HepG2 (cell line): ENCODE measurements at regions not wholly inside any gene's neighbourhood (a gene's known extent, or its start where the extent isn't known, plus 50 kb on each side); places are given as distances from the start of the nearest gene placed in this dataset.

Experiments used
- ATAC-seq: fragments of 200-7000 bp; cut with Tn5 transposase; 3 replicates; pipeline ENCODE4 v1.9.1; 2020; ENCODE audit warnings: mild to moderate bottlenecking, moderate library complexity
- BruUV-seq: library from RNA; stranded (reverse); fragments of 400-500 nt; replicated peaks from 2 replicates; lab custom pipeline; 2021; lab: Mats Ljungman, UMichigan
- CTCF ChIA-PET: fragments of 300-600 bp; formaldehyde crosslinking; extraction: SDS; loops from one replicate; lab custom pipeline; 2021; ENCODE audit warnings: low total read pairs, inconsistent platforms, low intra/inter-chr PET ratio; lab: Yijun Ruan, JAX
- POLR2A ChIA-PET: fragments of 350-600 bp; sonication (Branson Sonifier 250); formaldehyde crosslinking; loops from one replicate; lab custom pipeline; 2020; ENCODE audit warnings: antibody characterized with exemption, inconsistent platforms; lab: Yijun Ruan, JAX
- DNase-seq: peaks from one replicate; pipeline ENCODE4 v3.0.0-alpha.2; 2015; ENCODE audit warnings: low spot score
- FAIRE-seq: peaks from 3 replicates; lab custom pipeline; 2011; peaks lifted over from hg19 to GRCh38; lab: Jason Lieb, UNC
- H2AFZ ChIP-seq: one replicate; pipeline ENCODE4 v1.6.1; 2011; ENCODE audit warnings: low read length, inconsistent platforms
- H3K27ac ChIP-seq: fragments of 300-600 bp; 3 replicates; pipeline ENCODE4 v1.8.0; 2011; ENCODE audit warnings: mixed run types, mild to moderate bottlenecking, mixed read lengths, low read length, inconsistent platforms; ENCODE audit not compliant: insufficient read depth; ENCODE audit errors: extremely low read length
- H3K27me3 ChIP-seq, 2 experiments: fragments of 200-600 bp in 1 of 2; 2 replicates in 1 of 2; 3 replicates in 1 of 2; pipeline versions ENCODE4 v1.6.0 to v1.8.0; 2011; ENCODE audit warnings: low read length in 2 of 2, mild to moderate bottlenecking in 2 of 2, moderate library complexity in 2 of 2, inconsistent platforms in 1 of 2; ENCODE audit not compliant: insufficient read depth in 2 of 2, control insufficient read depth in 1 of 2
- H3K36me3 ChIP-seq, 2 experiments: fragments of 200-600 bp in 1 of 2; replicated peaks in 1 of 2; 2 replicates in 1 of 2; 3 replicates in 1 of 2; pipeline versions ENCODE4 v1.5.1 to v1.8.0; 2011; ENCODE audit warnings: low read length in 2 of 2, inconsistent platforms in 1 of 2; ENCODE audit not compliant: insufficient read depth in 2 of 2, control insufficient read depth in 1 of 2
- H3K4me1 ChIP-seq: 2 replicates; pipeline ENCODE4 v1.5.1; 2012; ENCODE audit warnings: low read length, inconsistent platforms; ENCODE audit not compliant: insufficient read depth
- H3K4me2 ChIP-seq: 2 replicates; pipeline ENCODE4 v1.6.0; 2011; ENCODE audit warnings: low read depth, low read length, inconsistent platforms
- H3K4me3 ChIP-seq, 3 experiments: fragments of 200-600 bp in 1 of 3; sonication (generic), shearing (Covaris generic) in 1 of 3; replicated peaks in 1 of 3; 2 replicates each; pipeline ENCODE4 v1.5.1; 2011 to 2016; ENCODE audit warnings: low read length in 3 of 3, inconsistent platforms in 2 of 3, low read depth in 2 of 3, mild to moderate bottlenecking in 2 of 3, control low read depth in 1 of 3, mixed read lengths in 1 of 3; ENCODE audit not compliant: insufficient read depth in 1 of 3
- H3K79me2 ChIP-seq: one replicate; pipeline ENCODE4 v1.6.1; 2011; ENCODE audit warnings: low read length, inconsistent platforms; ENCODE audit not compliant: insufficient read depth
- H3K9ac ChIP-seq: 2 replicates; pipeline ENCODE4 v1.6.0; 2011; ENCODE audit warnings: mild to moderate bottlenecking, low read depth, low read length, inconsistent platforms; ENCODE audit not compliant: insufficient read depth
- H3K9me3 ChIP-seq: 2 replicates; pipeline ENCODE4 v1.5.1; 2012; ENCODE audit warnings: mild to moderate bottlenecking, low read length
- H4K20me1 ChIP-seq: 2 replicates; pipeline ENCODE4 v1.6.0; 2011; ENCODE audit warnings: inconsistent platforms, mild to moderate bottlenecking, low read length, moderate library complexity; ENCODE audit not compliant: insufficient read depth
- ADNP ChIP-seq: sonication (generic); formaldehyde crosslinking; IDR thresholded peaks from 2 replicates; pipeline ENCODE4 v1.4.0; 2020; ENCODE audit warnings: missing genetic modification reagents
- CBFB ChIP-seq: sonication (generic); formaldehyde crosslinking; IDR thresholded peaks from 2 replicates; pipeline ENCODE4 v1.4.0; 2020; ENCODE audit warnings: missing genetic modification reagents
- DNMT3B ChIP-seq: conservative IDR thresholded peaks from 2 replicates; pipeline ENCODE4 v1.6.1; 2016; ENCODE audit warnings: missing biosample characterization, control low read depth
- FOXK2 ChIP-seq: fragments of 450-650 bp; IDR thresholded peaks from 2 replicates; pipeline ENCODE4 v1.6.1; 2016
- HMG20B ChIP-seq: conservative IDR thresholded peaks from 2 replicates; pipeline ENCODE4 v1.6.1; 2016; ENCODE audit warnings: missing genetic modification reagents, missing compliant biosample characterization
- MXD1 ChIP-seq: sonication (generic); formaldehyde crosslinking; IDR thresholded peaks from 2 replicates; pipeline ENCODE4 v1.4.0; 2020; ENCODE audit warnings: mild to moderate bottlenecking, missing genetic modification reagents
- ZBTB7A ChIP-seq: sonication (generic); formaldehyde crosslinking; IDR thresholded peaks from 2 replicates; pipeline ENCODE4 v1.8.0; 2022; ENCODE audit warnings: mild to moderate bottlenecking, missing genetic modification reagents
- ZKSCAN8 ChIP-seq: IDR thresholded peaks from 2 replicates; pipeline ENCODE4 v1.6.1; 2016; ENCODE audit warnings: borderline replicate concordance, missing genetic modification reagents, missing compliant biosample characterization
- ZNF407 ChIP-seq: sonication (generic); formaldehyde crosslinking; IDR thresholded peaks from one replicate; pipeline ENCODE4 v1.5.1; 2020; ENCODE audit warnings: mild to moderate bottlenecking, missing genetic modification reagents; ENCODE audit errors: not compliant biosample characterization
- ZNF703 ChIP-seq: sonication (generic); formaldehyde crosslinking; IDR thresholded peaks from 2 replicates; pipeline ENCODE4 v1.5.1; 2020; ENCODE audit warnings: missing genetic modification reagents, mild to moderate bottlenecking, moderate library complexity, borderline replicate concordance
- ZNF83 ChIP-seq: sonication (generic); formaldehyde crosslinking; IDR thresholded peaks from 2 replicates; pipeline ENCODE4 v1.4.0; 2020; ENCODE audit warnings: missing genetic modification reagents, mild to moderate bottlenecking, borderline replicate concordance
- WGBS: methylation state at CpG from one replicate; pipeline ENCODE4 v1.1.6; 2017; ENCODE audit warnings: low lambda C conversion rate; 5-methylcytosine and 5-hydroxymethylcytosine counted together
- in situ Hi-C: cut with HindIII; loops from 2 replicates; pipeline ENCODE4 v1.10.0; 2017; ENCODE audit warnings: low pct_unique_long_range_greater_than_20kb; ENCODE audit not compliant: extremely low pct_ligation_motif_present
- intact Hi-C: fragments of 100-400 bp; cut with micrococcal nuclease; formaldehyde crosslinking; loops from one replicate; pipeline ENCODE4 v1.10.0; 2022; ENCODE audit not compliant: unreplicated experiment

GRCh38 chr7:121450631-121451198 lies 54.6 kb upstream of the FAM3C start:
- Histone ChIP-seq H3K79me2 (no peaks in the 10 kb centered on the region), H3K9ac (no peak overlapping the region), H3K4me1 (no peaks in the 10 kb centered on the region), H3K36me3 (no peaks in the 10 kb centered on the region), H3K4me3 (no peak overlapping the region), H4K20me1 (no peaks in the 10 kb centered on the region), H3K27me3 (no peaks in the 10 kb centered on the region), H3K9me3 (no peaks in the 10 kb centered on the region), H3K4me2 (no peak overlapping the region), H3K27ac (no peak overlapping the region), H2AFZ (no peak overlapping the region)
- FAIRE-seq (no peak), DNase-seq (no peak), ATAC-seq (no peak)
- BruUV-seq, result no TSS peak
- intact Hi-C loops, result no loop called here
- no peak for TF ChIP-seq ZBTB7A (CRISPR knock-in tag)
- TF ChIP-seq FOXK2, result no peak
- TF ChIP-seq DNMT3B (CRISPR knock-in tag), result no peak
- no peak for TF ChIP-seq ADNP (CRISPR knock-in tag)
- no peak for TF ChIP-seq ZKSCAN8
- CTCF ChIA-PET, result no interaction called here
- in situ Hi-C loops, result no loop called here
- POLR2A ChIA-PET, result no interaction called here
- WGBS, result 3% methylated on average over 2 of the region's 2 CpGs

- DNase-seq, result no peak
- Histone ChIP-seq H3K9ac (no peak overlapping the region), H2AFZ (no peak overlapping the region), H3K4me2 (no peak overlapping the region), H3K27me3 (no peaks in the 10 kb centered on the region), H3K4me3 (no peak overlapping the region), H3K27ac (no peak overlapping the region), H4K20me1 (no peaks in the 10 kb centered on the region), H3K36me3 (no peaks in the 10 kb centered on the region), H3K9me3 (no peaks in the 10 kb centered on the region), H3K79me2 (no peaks in the 10 kb centered on the region), H3K4me1 (no peaks in the 10 kb centered on the region)
- ChIA-PET CTCF (no interaction called here), POLR2A (no interaction called here)
- no peak for FAIRE-seq
- no peak for ATAC-seq
- BruUV-seq, result no TSS peak
- WGBS, result 35% methylated on average over 1 of the region's 1 CpG
- intact Hi-C loops (no loop called here), in situ Hi-C loops (no loop called here)
- TF ChIP-seq HMG20B (CRISPR knock-in tag) (no peak), ZNF407 (CRISPR knock-in tag) (no peak), MXD1 (CRISPR knock-in tag) (no peak), CBFB (CRISPR knock-in tag) (no peak), ZNF83 (CRISPR knock-in tag) (no peak), ZNF703 (no peak)
Measured at GRCh38 chr7:121449735-121450240, 53.7 kb upstream of the FAM3C start.
